Ramos (cell line): ENCODE measurements at regions not wholly inside any gene's neighbourhood (a gene's known extent, or its start where the extent isn't known, plus 50 kb on each side); places are given as distances from the start of the nearest gene placed in this dataset.
"Not testable (repeated sequence)": the region's sequence is repeated elsewhere in the genome, so short reads cannot be mapped to it uniquely, and the experiment has no call there.

ENCODE experiments used
- in situ Hi-C: fragments of 300-500 bp; cut with MboI; formaldehyde crosslinking; loops from one replicate; pipeline ENCODE4 v1.14.3; 2022; ENCODE audit warnings: low sequenced_read_pairs; ENCODE audit not compliant: unreplicated experiment

DNA sequence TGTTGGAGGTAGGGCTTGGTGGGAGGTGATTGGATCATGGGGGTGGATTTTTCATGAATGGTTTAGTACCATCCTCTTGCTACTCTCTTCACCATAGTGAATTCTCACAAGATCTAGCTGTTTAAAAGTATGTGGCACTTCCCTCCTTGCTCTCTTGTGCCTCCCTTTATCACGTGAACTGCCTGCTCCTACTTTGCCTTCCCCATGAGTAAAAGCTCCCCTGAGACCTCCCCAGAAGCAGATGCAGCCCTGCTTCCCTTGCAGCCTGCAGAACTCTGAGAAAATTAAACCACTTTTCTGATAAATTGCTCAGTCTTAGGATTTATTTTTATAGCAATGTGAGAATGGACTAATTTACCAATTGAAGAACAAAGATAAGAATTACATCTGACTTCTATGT, 223.1 kb downstream of the RNF144A start:
- in situ Hi-C loops = no loop called here

GRCh38 chr2:7145707-7146106, 228.5 kb downstream of the RNF144A start:
- in situ Hi-C loops = no loop called here

DNA sequence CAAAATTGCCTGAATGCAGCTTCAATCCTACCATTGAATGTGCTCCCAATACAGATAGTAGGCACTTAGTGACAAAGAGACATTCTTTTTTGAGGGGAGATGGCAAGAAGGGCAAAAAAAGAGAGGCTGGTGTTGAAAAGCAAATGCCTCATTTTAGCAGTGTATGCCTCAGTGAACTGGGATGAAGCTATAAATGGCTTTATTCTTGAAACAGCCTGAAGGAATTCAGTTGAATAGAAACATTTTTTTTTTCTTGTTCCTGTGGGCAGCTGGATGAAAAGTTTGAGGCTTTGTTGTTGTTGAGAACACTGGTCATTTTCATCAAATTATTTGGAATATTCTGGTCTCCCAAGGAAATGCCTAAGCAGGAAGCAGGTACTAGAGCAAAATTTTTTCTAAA, 228.9 kb downstream of the RNF144A start:
- in situ Hi-C loops = no loop called here

DNA sequence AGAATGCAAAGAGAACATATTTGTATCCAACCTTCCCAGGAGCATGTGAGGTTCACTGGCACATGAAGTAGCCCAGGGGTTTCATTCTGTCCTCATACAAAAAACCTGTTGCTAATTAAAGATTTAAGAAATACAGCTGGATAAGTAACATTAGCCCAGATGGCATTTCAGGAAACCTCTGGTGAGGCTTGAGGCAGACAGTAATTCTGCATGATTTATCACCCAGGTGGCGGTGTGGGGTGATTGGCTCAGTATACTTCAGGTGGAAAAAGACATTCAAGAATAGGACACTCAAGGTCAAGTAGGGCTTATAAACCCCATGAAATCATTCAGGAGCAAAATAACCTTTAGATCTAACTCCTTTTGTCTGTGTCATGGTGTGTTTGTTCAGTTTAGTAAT, 237.4 kb downstream of the RNF144A start:
- in situ Hi-C loops = no loop called here

DNA sequence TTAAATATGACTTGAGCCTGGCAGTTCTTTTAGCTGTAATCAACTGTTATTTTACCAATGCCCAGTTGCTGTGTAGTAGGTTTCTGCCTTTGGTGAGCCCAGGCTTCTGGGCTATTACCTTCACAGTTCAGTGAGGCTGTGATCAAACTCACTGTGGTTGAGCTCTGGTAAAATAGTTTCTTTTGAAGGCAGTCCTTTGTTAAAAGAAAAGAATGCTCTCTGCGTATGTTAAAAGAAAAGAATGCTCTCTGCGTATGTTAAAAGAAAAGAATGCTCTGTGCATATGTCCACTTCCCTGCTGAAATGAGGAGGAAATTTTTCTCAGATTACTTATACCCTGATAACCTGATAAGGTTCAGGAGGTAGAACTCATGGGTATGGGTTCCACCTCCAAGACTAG, 244.3 kb downstream of the RNF144A start:
- in situ Hi-C loops = no loop called here

- in situ Hi-C loops = no loop called here
Observed at GRCh38 chr2:7165736-7166135, 248.5 kb downstream of the RNF144A start.

- in situ Hi-C loops = no loop called here
Observed at GRCh38 chr2:7167801-7168411, 250.7 kb downstream of the RNF144A start.

DNA sequence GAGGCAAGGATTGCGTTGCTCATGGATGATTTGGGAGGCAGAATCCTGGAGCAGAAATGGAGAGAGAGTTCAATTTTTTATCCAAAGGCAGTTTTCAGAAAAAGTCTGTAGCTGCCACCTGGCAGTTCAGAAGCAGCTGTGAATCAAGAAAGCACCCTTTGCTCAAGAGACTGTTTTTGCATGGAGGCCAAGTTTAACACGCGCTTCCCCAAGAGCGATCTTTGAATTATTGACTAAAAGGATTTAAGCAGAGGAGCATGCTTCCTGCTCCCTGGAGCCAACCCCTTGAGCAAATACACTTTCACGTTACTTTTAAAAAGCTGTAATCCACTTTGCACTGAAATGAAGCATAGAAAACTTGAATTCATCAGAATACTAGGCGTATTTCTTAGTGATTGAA, 252.4 kb downstream of the RNF144A start:
- in situ Hi-C loops = no loop called here

GRCh38 chr2:7178996-7179395, 261.8 kb downstream of the RNF144A start:
- in situ Hi-C loops = not testable (repeated sequence)

DNA sequence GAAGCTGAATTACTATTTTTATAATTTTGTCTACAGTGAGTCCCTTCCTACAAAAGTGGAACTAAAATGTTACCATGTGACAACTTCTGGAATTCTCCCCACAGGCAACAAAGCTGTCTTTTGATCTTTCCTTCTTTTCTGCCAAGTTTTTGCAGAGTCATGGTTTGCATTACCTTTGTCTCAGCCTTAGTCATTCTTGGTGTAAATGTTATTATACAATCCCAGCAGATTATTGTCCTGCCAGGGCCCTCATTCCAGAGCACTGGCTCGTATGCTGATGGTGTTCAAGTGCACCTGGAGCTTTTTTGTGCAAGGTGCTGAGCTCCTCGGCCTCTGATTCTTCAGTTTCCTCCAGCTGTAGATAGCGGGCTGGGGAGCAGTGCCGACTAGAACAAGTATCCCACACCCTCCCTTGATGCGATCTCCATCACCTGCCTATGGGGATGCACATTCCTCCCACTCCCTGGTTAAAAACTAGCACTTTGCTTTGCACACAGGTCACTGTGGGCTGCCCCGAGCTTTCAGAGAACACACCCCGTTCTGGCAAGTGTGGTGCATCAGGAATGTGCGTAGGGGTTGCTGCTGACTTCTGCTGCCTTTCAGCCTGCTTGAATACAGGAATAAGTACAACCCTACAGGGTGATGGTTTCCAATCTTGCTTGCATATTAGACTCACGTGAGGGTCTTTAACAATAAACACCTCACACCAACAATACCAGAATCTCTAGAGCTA, 263.6 kb downstream of the RNF144A start:
- in situ Hi-C loops = no loop called here

DNA sequence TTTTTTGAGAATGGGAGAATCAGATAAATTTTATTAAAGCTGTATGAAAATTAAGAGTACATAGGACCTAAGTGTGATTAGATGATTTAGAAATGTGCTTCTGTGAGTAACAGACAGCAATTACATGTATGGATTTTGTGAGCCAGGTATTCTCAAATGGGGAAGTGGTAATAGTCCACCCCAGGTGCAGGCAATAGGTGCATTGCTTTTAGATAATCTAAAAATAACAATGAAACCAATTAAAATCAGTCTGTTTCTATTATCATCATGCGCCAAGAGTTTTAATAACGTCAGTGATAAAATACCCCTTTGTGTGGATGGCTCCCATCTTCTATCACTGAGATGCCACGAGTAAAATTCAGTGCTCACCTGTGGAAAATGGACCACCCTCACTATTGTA, 265.3 kb downstream of the RNF144A start:
- in situ Hi-C loops = no loop called here

DNA sequence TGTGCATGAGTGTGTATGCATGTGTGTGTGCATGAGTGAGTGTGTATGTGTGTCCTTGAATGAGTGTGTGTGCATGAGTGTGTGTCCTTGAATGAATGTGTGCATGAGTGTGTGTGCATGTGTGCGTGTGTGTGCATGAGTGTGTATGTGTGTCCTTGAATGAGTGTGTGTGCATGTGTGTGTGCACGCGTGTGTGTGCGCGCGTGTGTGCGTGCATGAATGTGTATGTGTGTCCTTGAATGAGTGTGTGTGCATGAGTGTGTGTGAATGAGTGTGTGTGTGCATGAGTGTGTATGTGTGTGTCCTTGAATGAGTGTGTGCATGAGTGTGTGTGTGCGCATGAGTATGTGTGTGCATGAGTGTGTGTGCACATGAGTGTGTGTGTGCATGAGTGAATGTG, 271.9 kb downstream of the RNF144A start:
- in situ Hi-C loops = no loop called here

DNA sequence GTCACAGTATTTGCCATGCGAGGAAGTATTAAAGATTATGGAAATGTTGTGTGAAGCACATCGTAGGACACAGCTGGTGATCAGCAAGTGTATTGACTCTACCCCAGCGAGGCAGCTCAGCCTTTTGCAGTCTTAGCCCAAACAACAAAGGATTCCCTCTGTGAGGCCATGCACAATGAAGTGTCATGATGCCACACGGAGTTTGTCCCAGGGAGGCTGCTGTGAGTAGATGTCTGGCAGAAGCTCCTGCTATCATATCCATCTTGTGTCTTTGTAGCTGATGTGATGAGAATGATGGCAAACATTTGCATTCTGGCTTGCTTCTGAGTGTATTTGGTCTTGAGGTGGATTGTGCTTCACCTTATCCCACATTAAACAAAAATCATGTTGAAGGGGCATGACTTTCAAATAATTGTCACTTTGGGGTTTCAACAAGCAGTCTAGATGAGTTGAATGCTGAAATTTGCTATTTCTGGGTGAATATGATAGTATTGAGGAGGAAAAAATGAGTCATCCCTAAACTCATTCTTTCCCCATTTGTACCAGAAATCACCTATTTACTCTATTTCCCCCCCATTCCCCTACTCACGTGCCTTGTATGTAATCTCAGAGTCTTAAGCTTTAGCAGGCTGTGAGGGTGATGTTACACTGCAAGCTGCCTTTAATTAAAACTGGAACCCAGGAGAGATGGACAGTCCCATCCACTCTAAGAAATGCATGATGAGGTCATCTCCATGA, 273.5 kb downstream of the RNF144A start:
- in situ Hi-C loops = no loop called here

DNA sequence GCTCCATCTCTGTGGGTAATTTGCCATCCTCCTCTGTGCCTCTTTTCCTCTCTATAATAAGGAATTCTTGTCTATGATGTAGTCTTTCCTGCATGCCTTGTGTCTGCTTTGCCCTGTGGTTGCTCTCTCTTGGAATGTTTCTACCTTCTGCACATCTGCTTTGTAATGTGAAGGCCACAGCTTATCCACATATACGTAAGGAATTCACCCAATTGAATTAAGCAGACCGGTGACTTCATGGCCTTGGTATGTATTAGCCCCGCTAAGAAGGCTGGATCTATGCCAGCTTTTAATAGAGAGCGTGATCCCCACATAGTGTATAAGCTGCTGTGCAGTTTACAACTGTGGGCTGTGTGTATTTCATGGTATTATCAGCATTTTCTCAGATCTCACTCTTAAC, 274.7 kb downstream of the RNF144A start:
- in situ Hi-C loops = no loop called here

GRCh38 chr2:7193457-7193856, 276.2 kb downstream of the RNF144A start:
- in situ Hi-C loops = no loop called here

DNA sequence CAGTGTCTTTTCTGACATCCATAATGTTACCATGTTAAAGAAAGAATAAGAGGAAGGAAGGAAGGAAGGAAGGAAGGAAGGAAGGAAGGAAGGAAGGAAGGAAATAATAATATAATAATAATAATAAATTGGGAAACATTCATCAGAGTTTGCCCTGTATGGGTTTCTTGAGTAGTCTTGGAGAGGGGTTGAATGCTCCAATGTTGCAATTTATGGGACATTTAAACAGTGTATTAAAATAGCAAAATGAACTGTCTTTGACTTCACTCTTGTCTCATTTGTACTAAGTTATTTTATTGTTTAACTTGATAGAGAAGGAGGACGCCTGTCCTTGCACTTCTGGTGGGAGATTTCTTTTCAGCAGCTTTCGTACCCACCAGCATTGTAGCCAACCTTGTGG, 277.7 kb downstream of the RNF144A start:
- in situ Hi-C loops = no loop called here

- in situ Hi-C loops = no loop called here
Observed at GRCh38 chr2:7196883-7197282, 279.7 kb downstream of the RNF144A start.

DNA sequence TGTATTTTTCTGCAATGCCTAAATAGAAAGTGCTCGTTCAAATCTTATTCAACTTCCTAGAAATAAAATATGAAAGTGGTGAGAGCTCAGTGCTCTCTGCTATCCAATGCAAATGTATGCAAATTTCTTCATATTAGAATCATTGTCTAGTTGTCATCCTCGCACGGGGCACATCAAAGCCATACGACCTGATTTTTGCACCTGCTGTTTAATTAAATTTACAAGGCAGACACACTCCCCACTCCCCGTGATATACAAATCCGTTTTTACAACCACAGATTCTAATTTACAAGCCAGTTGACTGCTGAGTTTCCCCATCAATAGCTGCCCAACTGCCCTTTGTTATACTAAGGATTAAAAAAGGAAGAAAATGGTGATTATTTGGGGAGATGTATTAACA, 284.6 kb downstream of the RNF144A start:
- in situ Hi-C loops = no loop called here

- in situ Hi-C loops = no loop called here
Observed at GRCh38 chr2:7203056-7203467, 285.9 kb downstream of the RNF144A start.

DNA sequence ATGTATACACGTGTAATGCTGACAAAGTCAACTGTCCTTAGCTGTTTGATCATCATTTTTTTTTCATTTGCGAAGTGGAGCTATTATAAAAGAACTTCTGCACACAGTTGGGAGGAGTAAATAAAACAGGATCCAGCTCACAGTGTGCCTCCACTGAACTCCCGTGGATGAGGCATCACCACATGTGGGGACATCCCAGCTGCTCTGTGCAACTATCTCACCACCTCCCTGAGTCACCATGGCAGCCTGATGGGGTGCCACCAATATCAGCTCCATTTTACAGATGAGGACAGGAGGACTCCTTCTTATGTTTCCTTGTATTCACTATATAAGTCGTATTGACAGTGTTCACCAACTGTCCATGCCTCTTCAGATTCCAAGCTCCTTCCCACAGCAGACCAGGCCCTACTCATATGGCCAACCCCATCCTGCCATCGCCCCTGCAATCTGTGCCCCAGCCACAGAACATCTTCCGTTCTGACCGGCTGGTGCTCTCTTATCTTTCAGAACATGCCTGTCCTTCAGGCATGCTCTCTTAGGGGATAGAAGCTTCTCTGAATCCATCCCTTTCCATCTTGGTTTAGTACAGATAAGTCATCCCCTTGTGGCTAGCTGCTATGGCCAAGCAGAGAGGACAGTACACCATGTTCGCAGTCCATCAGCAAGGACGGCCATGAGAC, 288.1 kb downstream of the RNF144A start:
- in situ Hi-C loops = no loop called here
